Calu3 (cell line): ENCODE measurements at regions not wholly inside any gene's neighbourhood (a gene's known extent, or its start where the extent isn't known, plus 50 kb on each side); places are given as distances from the start of the nearest gene placed in this dataset.
A peak's percentile ranks its signal among the peaks of the same experiment; 100 is the strongest.

Experiments used
- BruUV-seq: library from RNA; stranded (reverse); fragments of 400-500 nt; replicated peaks from 2 replicates; lab custom pipeline; 2021; lab: Mats Ljungman, UMichigan
- CTCF ChIA-PET: fragments of 300-600 bp; sonication (Branson Sonifier 250); formaldehyde crosslinking; loops from one replicate; lab custom pipeline; 2022; ENCODE audit warnings: antibody characterized with exemption; lab: Charles Lee
- DNase-seq: peaks from one replicate; pipeline ENCODE4 v3.0.0; 2022
- H3K27ac Mint-ChIP-seq: one replicate; pipeline ENCODE4 v1.8.0; 2022; ENCODE audit warnings: mixed read lengths; ENCODE audit not compliant: unreplicated experiment
- H3K27me3 Mint-ChIP-seq: one replicate; pipeline ENCODE4 v1.8.0; 2022; ENCODE audit warnings: mixed read lengths; ENCODE audit not compliant: unreplicated experiment
- H3K36me3 Mint-ChIP-seq: one replicate; pipeline ENCODE4 v1.8.0; 2022; ENCODE audit warnings: mild to moderate bottlenecking, moderate library complexity, mixed read lengths; ENCODE audit not compliant: insufficient read depth, unreplicated experiment
- H3K4me1 Mint-ChIP-seq: one replicate; pipeline ENCODE4 v1.8.0; 2022; ENCODE audit warnings: mild to moderate bottlenecking, low read depth, mixed read lengths; ENCODE audit not compliant: unreplicated experiment
- H3K4me3 Mint-ChIP-seq: one replicate; pipeline ENCODE4 v1.8.0; 2022; ENCODE audit warnings: mild to moderate bottlenecking, low read depth, moderate library complexity, mixed read lengths; ENCODE audit not compliant: unreplicated experiment
- H3K9me3 Mint-ChIP-seq: one replicate; pipeline ENCODE4 v1.8.0; 2022; ENCODE audit warnings: low read depth, mixed read lengths; ENCODE audit not compliant: unreplicated experiment
- intact Hi-C: fragments of 100-400 bp; cut with micrococcal nuclease; formaldehyde crosslinking; loops from one replicate; pipeline ENCODE4 v1.10.0; 2022; ENCODE audit not compliant: unreplicated experiment
- TF ChIP-seq, protein P1 (sequence below): fragments of 200-600 bp; IDR thresholded peaks from one replicate; pipeline ENCODE4 v1.8.0; 2022; ENCODE audit warnings: antibody characterized with exemption; ENCODE audit not compliant: unreplicated experiment

DNA sequence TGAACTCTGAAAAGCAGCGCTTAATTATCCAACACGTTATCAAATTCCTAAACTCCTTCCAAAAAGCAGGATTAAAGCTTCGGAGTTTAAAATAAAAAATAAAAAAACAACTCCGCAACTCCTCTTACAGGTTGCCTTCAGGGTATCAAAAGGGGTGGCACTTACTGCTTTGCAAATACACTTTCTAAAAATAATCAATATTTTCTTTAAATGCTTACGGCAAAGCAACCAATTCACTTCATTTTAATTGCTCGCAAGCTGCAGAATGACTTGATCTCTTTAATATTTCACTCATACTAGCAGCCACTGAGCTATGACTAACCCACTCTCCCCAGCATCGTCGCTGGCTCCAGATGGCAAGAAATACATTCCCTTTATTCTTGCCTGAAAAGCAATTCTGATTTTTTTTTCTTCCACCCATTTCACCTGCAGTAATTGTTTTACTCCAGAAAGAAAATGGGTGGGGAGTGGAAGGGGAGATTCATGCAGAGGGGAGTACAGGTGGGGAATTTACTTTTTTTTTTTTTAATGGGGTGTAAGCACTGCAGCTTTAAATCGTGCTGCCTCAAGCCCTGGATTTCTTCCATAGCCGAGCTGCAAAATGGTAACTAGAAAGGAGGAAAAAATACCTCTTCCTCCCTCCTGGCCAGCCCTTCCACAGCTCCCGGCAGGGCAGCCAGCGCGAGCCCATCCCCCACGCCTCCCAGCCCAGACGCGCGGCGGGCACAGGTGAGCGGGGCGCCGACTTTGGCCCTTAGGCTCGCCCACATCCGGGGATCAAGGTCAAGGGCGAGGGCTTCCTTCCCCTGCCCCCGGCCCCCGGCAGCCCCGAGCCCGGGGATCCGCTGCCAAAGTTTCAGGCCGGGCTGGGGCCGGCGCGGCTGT lies 54.2 kb upstream of the FHIP2A start:
- DNase-seq, result peak; percentile 51
- Mint-ChIP-seq H3K4me3 (peak overlapping the region; percentile 59), H3K4me1 (peaks cover 7% of the 10 kb centered on the region), H3K9me3 (no peaks in the 10 kb centered on the region), H3K36me3 (no peaks in the 10 kb centered on the region), H3K27ac (no peak overlapping the region), H3K27me3 (no peaks in the 10 kb centered on the region)
- intact Hi-C loops, result loop anchor here (5.0 kb wide), 1 partner anchor 40 kb away; no protein-coding TSS in a partner anchor
- BruUV-seq, result no TSS peak
- CTCF ChIA-PET, result interaction anchor here (1.0 to 1.7 kb wide), 3 partner anchors 18 to 58 kb away, joined by 3 to 5 read pairs (median 4); no protein-coding TSS in a partner anchor
- TF ChIP-seq, protein P1, sequence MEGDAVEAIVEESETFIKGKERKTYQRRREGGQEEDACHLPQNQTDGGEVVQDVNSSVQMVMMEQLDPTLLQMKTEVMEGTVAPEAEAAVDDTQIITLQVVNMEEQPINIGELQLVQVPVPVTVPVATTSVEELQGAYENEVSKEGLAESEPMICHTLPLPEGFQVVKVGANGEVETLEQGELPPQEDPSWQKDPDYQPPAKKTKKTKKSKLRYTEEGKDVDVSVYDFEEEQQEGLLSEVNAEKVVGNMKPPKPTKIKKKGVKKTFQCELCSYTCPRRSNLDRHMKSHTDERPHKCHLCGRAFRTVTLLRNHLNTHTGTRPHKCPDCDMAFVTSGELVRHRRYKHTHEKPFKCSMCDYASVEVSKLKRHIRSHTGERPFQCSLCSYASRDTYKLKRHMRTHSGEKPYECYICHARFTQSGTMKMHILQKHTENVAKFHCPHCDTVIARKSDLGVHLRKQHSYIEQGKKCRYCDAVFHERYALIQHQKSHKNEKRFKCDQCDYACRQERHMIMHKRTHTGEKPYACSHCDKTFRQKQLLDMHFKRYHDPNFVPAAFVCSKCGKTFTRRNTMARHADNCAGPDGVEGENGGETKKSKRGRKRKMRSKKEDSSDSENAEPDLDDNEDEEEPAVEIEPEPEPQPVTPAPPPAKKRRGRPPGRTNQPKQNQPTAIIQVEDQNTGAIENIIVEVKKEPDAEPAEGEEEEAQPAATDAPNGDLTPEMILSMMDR, result no peak

DNA sequence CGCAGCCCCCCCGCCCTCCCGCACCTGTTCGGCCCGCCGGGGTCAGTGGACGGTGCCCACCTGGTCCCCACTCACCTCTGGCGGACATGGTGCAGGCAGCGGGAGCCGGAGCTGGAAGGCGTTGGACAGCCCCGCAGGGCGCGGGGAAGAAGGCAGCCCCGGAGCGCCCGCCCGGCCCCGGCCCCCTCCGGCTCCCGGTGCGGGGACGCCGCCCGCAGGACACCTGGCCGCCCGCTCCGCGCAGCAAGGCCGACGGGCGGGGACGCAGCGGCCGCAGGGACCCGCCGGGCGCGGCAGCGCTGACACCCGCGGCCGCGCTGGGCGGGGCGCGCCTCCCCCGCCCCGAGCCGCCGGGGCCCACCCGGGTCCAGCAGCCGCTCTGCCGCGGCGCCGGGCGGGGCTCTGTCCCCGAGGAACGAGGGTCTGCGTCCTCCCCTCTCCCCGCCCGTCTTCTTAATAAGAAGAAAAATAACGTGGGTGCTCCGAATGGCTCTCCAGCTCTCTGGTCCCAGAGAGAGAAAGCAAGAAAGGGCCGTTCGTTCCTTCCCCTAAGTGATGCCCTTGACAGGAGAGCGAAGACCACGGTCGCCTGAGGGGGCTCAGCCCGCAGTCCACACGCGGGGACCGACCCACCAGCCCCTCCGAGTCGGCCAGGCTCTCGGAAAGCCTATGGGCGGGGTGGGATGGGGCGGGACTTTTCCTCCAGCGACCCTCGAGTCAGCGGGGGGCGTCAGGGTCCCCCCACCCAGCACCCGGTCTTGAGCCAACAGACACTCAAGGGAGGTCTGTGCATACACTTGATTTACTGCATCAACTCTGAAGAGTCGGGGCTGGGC lies 53.4 kb upstream of the FHIP2A start:
- H3K4me1 Mint-ChIP-seq, result peaks cover 7% of the 10 kb centered on the region
- H3K36me3 Mint-ChIP-seq, result no peaks in the 10 kb centered on the region
- no peak overlapping the region for H3K27ac Mint-ChIP-seq
- peak; percentile 14 for DNase-seq
- peak overlapping the region; percentile 59 for H3K4me3 Mint-ChIP-seq
- BruUV-seq, result no TSS peak
- CTCF ChIA-PET, result interaction anchor here (0.7 to 1.7 kb wide), 4 partner anchors 55 to 223 kb away, joined by 3 to 5 read pairs (median 4); no protein-coding TSS in a partner anchor
- H3K27me3 Mint-ChIP-seq, result no peaks in the 10 kb centered on the region
- H3K9me3 Mint-ChIP-seq, result no peaks in the 10 kb centered on the region
- intact Hi-C loops, result loop anchor here (5.0 kb wide), 1 partner anchor 41 kb away; no protein-coding TSS in a partner anchor
- TF ChIP-seq, protein P1, result no peak

DNA sequence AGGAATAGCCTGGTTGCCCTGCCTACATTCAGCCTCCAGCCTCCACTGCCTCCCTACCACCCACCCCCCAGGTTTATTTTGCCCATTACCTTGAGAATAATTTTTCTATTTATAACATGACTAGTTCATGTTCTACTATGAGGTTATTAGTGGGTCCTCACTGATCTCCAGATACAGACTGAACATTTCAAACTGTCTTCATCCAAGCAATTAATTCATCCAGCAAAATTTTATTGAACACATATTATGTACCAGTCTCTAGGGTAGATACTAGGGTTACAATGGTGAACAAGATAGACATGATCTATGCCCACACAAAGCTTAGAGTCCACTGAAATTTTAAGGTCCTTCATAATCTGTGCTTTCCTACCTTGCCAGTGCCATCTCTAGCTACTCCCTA lies 51.6 kb upstream of the FHIP2A start:
- Mint-ChIP-seq H3K9me3 (no peaks in the 10 kb centered on the region), H3K27ac (no peak overlapping the region), H3K4me3 (no peak overlapping the region), H3K36me3 (no peaks in the 10 kb centered on the region), H3K4me1 (peaks cover 7% of the 10 kb centered on the region), H3K27me3 (no peaks in the 10 kb centered on the region)
- no peak for DNase-seq
- intact Hi-C loops, result no loop called here
- CTCF ChIA-PET, result no interaction called here
- TF ChIP-seq, protein P1, result no peak
- BruUV-seq, result no TSS peak

DNA sequence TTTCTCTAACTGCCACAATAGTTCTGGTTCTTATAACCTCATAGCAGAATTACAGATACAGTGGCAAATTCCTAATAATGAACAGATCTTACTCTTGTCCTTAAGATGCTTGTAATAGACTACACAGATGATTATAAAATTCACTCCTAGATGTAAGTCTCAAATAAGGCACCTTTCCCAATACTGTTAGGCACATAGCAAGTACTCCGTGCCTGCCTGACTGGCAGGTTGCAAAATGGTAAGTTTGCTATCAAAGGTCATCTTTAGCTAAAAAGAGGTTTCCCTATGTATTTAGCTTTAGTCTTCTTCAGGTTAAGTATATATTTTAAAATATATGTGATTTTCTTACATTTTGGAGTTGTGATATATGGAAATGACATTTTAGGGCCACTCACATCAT lies 50.4 kb upstream of the FHIP2A start:
- CTCF ChIA-PET, result no interaction called here
- BruUV-seq, result no TSS peak
- peaks cover 7% of the 10 kb centered on the region for H3K4me1 Mint-ChIP-seq
- H3K27ac Mint-ChIP-seq, result no peak overlapping the region
- H3K4me3 Mint-ChIP-seq, result no peak overlapping the region
- no peaks in the 10 kb centered on the region for H3K36me3 Mint-ChIP-seq
- TF ChIP-seq, protein P1, result no peak
- H3K9me3 Mint-ChIP-seq, result no peaks in the 10 kb centered on the region
- H3K27me3 Mint-ChIP-seq, result no peaks in the 10 kb centered on the region
- DNase-seq, result no peak
- intact Hi-C loops, result no loop called here
